DOHH2 (cell line): ENCODE measurements at regions not wholly inside any gene's neighbourhood (a gene's known extent, or its start where the extent isn't known, plus 50 kb on each side); places are given as distances from the start of the nearest gene placed in this dataset.

ENCODE experiments used
- H3F3A ChIP-seq: fragments of 200-600 bp; sonication (generic), shearing (Covaris generic); 2 replicates; pipeline ENCODE4 v1.6.0; 2016; ENCODE audit warnings: antibody characterized with exemption, mild to moderate bottlenecking; ENCODE audit not compliant: control insufficient read depth, insufficient read depth
- H3K27ac ChIP-seq: fragments of 200-600 bp; sonication (generic); 2 replicates; pipeline ENCODE4 v1.5.1; 2014; ENCODE audit warnings: low read depth, mild to moderate bottlenecking, low read length, moderate library complexity
- H3K27me3 ChIP-seq: fragments of 200-600 bp; sonication (generic); 2 replicates; pipeline ENCODE4 v1.6.1; 2014; ENCODE audit warnings: mild to moderate bottlenecking, low read length, mixed read lengths; ENCODE audit not compliant: control insufficient read depth
- H3K36me3 ChIP-seq: fragments of 200-600 bp; sonication (generic); 2 replicates; pipeline ENCODE4 v1.6.1; 2014; ENCODE audit warnings: mild to moderate bottlenecking, low read length, moderate library complexity, mixed read lengths; ENCODE audit not compliant: control insufficient read depth
- H3K4me1 ChIP-seq: fragments of 200-600 bp; sonication (generic); 2 replicates; pipeline ENCODE4 v1.6.1; 2014; ENCODE audit warnings: mild to moderate bottlenecking, low read length, mixed read lengths; ENCODE audit not compliant: control insufficient read depth
- H3K4me2 ChIP-seq: fragments of 200-600 bp; sonication (generic); 2 replicates; pipeline ENCODE4 v1.6.0; 2014; ENCODE audit warnings: mild to moderate bottlenecking, low read length, moderate library complexity
- H3K4me3 ChIP-seq: fragments of 200-600 bp; sonication (generic); 2 replicates; pipeline ENCODE4 v1.5.1; 2014; ENCODE audit warnings: mild to moderate bottlenecking, low read length, mixed read lengths
- H3K79me2 ChIP-seq: fragments of 200-600 bp; sonication (generic); 2 replicates; pipeline ENCODE4 v1.6.1; 2014; ENCODE audit warnings: mild to moderate bottlenecking, low read length, mixed read lengths; ENCODE audit not compliant: control insufficient read depth
- H3K9me2 ChIP-seq: fragments of 200-600 bp; sonication (generic); replicated peaks from 2 replicates; pipeline ENCODE4 v1.6.1; 2014; ENCODE audit warnings: mild to moderate bottlenecking, low read length, mixed read lengths; ENCODE audit not compliant: control insufficient read depth
- H3K9me3 ChIP-seq: fragments of 200-600 bp; sonication (generic); 2 replicates; pipeline ENCODE4 v1.6.1; 2014; ENCODE audit warnings: antibody characterized with exemption, low read length, mixed read lengths; ENCODE audit not compliant: control insufficient read depth, insufficient read depth
- H4K20me1 ChIP-seq: fragments of 200-600 bp; sonication (generic); 2 replicates; pipeline ENCODE4 v1.6.0; 2014; ENCODE audit warnings: low read depth, mild to moderate bottlenecking, antibody characterized with exemption, low read length, moderate library complexity; ENCODE audit not compliant: control insufficient read depth, insufficient read depth
- CTCF ChIP-seq: fragments of 200-600 bp; sonication (generic); IDR thresholded peaks from one replicate; pipeline ENCODE4 v1.5.1; 2014; ENCODE audit warnings: antibody characterized with exemption, mild to moderate bottlenecking, low read depth, low read length; ENCODE audit not compliant: poor library complexity, severe bottlenecking
- EZH2phosphoT487 ChIP-seq: fragments of 200-600 bp; sonication (generic); IDR thresholded peaks from 2 replicates; pipeline ENCODE4 v1.6.1; 2017; ENCODE audit warnings: borderline replicate concordance, mild to moderate bottlenecking, antibody characterized with exemption, low read length, moderate library complexity, mixed read lengths

- H3K27ac ChIP-seq: no peak overlapping the region
- no peaks in the 10 kb centered on the region for H3K79me2 ChIP-seq
- H3K9me2 ChIP-seq: no peaks in the 10 kb centered on the region
- TF ChIP-seq CTCF: no peak
- TF ChIP-seq EZH2phosphoT487: no peak
- no peak overlapping the region for H3K4me2 ChIP-seq
- H3K36me3 ChIP-seq: no peaks in the 10 kb centered on the region
- H4K20me1 ChIP-seq: no peaks in the 10 kb centered on the region
- peaks cover 6% of the 10 kb centered on the region for H3K9me3 ChIP-seq
- H3K4me3 ChIP-seq: no peak overlapping the region
- no peaks in the 10 kb centered on the region for H3K27me3 ChIP-seq
- H3F3A ChIP-seq: no peaks in the 10 kb centered on the region
- H3K4me1 ChIP-seq: no peaks in the 10 kb centered on the region
Observed at GRCh38 chr16:50446861-50447260, 78.1 kb upstream of the BRD7 start.

- H3K27ac ChIP-seq: no peak overlapping the region
- no peaks in the 10 kb centered on the region for H3K36me3 ChIP-seq
- H3K4me3 ChIP-seq: no peak overlapping the region
- H3F3A ChIP-seq: no peaks in the 10 kb centered on the region
- no peaks in the 10 kb centered on the region for H3K4me1 ChIP-seq
- H3K9me3 ChIP-seq: peaks cover 16% of the 10 kb centered on the region
- no peaks in the 10 kb centered on the region for H3K27me3 ChIP-seq
- TF ChIP-seq CTCF (no peak), EZH2phosphoT487 (no peak)
- no peak overlapping the region for H3K4me2 ChIP-seq
- no peaks in the 10 kb centered on the region for H4K20me1 ChIP-seq
- H3K9me2 ChIP-seq: no peaks in the 10 kb centered on the region
- H3K79me2 ChIP-seq: no peaks in the 10 kb centered on the region
Observed at GRCh38 chr16:50445621-50446555, 77.1 kb upstream of the BRD7 start.

- no peaks in the 10 kb centered on the region for H3F3A ChIP-seq
- no peak overlapping the region for H3K27ac ChIP-seq
- H3K27me3 ChIP-seq: no peaks in the 10 kb centered on the region
- H4K20me1 ChIP-seq: no peaks in the 10 kb centered on the region
- no peaks in the 10 kb centered on the region for H3K36me3 ChIP-seq
- no peaks in the 10 kb centered on the region for H3K4me1 ChIP-seq
- no peaks in the 10 kb centered on the region for H3K79me2 ChIP-seq
- no peak overlapping the region for H3K4me3 ChIP-seq
- no peak overlapping the region for H3K4me2 ChIP-seq
- H3K9me3 ChIP-seq: peaks cover 20% of the 10 kb centered on the region
- TF ChIP-seq EZH2phosphoT487 (no peak), CTCF (no peak)
- H3K9me2 ChIP-seq: no peaks in the 10 kb centered on the region
Observed at GRCh38 chr16:50444526-50444925, 75.7 kb upstream of the BRD7 start.
